ENCODE measurements at regions not wholly inside any gene's neighbourhood (a gene's known extent, or its start where the extent isn't known, plus 50 kb on each side); places are given as distances from the start of the nearest gene placed in this dataset.

DNA sequence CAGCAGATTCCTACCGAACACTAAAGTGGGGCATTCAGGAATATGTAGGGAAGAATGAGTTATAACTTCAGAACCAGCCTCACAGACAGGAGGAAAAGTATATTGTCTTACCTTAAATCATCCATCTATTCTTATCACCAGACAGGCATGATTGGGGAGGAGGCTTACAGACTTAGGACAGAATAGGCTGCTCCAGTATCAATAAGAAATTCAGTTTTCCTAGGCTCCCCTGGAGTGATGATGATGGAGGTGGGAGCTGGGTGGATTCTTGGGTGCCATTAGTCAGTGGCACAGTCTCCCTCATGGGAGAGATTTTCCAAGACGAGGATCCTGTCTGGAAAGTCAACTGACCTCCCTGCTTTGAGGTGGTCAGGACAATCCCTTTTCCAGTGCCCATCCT, 225.0 kb downstream of the AASDHPPT start:
- TF ChIP-seq, protein P1, sequence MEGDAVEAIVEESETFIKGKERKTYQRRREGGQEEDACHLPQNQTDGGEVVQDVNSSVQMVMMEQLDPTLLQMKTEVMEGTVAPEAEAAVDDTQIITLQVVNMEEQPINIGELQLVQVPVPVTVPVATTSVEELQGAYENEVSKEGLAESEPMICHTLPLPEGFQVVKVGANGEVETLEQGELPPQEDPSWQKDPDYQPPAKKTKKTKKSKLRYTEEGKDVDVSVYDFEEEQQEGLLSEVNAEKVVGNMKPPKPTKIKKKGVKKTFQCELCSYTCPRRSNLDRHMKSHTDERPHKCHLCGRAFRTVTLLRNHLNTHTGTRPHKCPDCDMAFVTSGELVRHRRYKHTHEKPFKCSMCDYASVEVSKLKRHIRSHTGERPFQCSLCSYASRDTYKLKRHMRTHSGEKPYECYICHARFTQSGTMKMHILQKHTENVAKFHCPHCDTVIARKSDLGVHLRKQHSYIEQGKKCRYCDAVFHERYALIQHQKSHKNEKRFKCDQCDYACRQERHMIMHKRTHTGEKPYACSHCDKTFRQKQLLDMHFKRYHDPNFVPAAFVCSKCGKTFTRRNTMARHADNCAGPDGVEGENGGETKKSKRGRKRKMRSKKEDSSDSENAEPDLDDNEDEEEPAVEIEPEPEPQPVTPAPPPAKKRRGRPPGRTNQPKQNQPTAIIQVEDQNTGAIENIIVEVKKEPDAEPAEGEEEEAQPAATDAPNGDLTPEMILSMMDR (IDR thresholded peaks at IDR 0.05; ENCODE audit: low read depth, low read length), result no peak
- no peak for TF ChIP-seq POLR2A (IDR thresholded peaks at IDR 0.05; ENCODE audit: extremely low read depth, insufficient read length)
- TF ChIP-seq, protein P2, sequence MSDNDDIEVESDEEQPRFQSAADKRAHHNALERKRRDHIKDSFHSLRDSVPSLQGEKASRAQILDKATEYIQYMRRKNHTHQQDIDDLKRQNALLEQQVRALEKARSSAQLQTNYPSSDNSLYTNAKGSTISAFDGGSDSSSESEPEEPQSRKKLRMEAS (IDR thresholded peaks at IDR 0.05; ENCODE audit: low read depth, low read length), result no peak
